ENCODE measurements at regions not wholly inside any gene's neighbourhood (a gene's known extent, or its start where the extent isn't known, plus 50 kb on each side); places are given as distances from the start of the nearest gene placed in this dataset.

DNA sequence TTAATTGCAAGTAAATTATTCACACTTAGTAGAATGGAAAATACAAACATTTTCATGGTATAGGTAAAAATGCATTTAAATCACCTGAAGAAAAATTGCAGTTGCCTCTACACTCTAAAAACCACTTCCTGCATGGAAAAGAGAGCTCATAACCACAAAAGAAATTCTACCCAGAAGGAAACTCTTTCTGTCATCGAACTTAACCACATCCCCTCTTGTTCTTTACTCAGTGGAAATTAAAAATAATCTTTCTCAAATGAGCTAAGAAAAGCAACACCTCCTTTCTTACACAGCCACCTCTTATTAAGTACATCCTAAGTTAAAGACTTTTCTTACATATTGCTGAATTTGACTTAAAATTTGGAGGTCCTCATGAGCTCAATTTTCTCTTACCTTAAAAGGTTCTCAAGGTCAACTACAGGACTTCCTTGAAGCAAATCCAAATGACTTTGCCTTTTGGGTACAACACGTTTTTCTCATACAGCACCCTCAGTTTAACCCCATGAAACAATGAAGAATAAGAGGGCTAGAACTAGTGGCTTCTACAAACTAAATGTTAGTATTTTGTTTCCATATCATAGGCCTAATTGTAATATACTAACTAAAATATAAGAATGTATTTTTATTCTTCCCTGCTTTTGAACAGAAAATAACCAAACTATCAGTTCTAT lies 109.1 kb upstream of the CRIM1 start:
- no peaks in the 10 kb centered on the region for H3K9me3 ChIP-seq (ENCODE audit: control insufficient read depth in 2 of 2, insufficient read depth in 1 of 2, low read depth in 1 of 2, low read length in 1 of 2)
- no peak overlapping the region for H3K27ac ChIP-seq (ENCODE audit: low read depth in 2 of 2, low read length in 1 of 2)
- 40 to 47% methylated on average over 2 of the region's 2 CpGs for WGBS, 2 donors
- H3K4me3 ChIP-seq (ENCODE audit: low read depth in 1 of 2, low read length in 2 of 2): no peak overlapping the region
- no peaks in the 10 kb centered on the region for H3K4me1 ChIP-seq (ENCODE audit: control insufficient read depth in 2 of 2, insufficient read depth in 2 of 2, low read length in 1 of 2)
- H3K27me3 ChIP-seq (ENCODE audit: control insufficient read depth in 1 of 2, insufficient read depth in 2 of 2, low read length in 2 of 2): no peaks in the 10 kb centered on the region
- no peaks in the 10 kb centered on the region for H3K36me3 ChIP-seq (ENCODE audit: control insufficient read depth in 2 of 2, insufficient read depth in 2 of 2, low read length in 1 of 2)

DNA sequence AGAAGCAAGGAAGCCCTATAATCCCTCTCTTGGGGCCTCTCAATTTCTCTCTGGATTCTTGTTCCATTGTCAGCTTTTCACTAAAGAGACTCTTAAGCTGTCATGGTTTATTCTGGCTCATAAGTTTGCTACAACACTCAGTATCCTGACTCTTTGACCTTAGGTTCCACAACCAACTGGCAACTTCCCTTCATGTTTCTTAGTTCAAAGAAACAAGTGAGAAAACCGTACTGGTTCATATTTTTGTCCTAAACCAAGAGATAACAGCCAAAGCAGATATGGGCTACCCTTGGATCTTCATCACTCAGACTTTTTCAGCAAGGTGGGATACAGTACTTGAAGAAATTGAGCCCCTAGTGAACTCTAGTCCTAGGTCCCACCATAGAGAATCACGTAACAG lies 109.9 kb upstream of the CRIM1 start:
- WGBS, 2 donors: 68 to 70% methylated on average over 2 of the region's 2 CpGs
- Histone ChIP-seq H3K27me3 (ENCODE audit: control insufficient read depth in 1 of 2, insufficient read depth in 2 of 2, low read length in 2 of 2) (no peaks in the 10 kb centered on the region), H3K27ac (ENCODE audit: low read depth in 2 of 2, low read length in 1 of 2) (no peak overlapping the region), H3K9me3 (ENCODE audit: control insufficient read depth in 2 of 2, insufficient read depth in 1 of 2, low read depth in 1 of 2, low read length in 1 of 2) (no peaks in the 10 kb centered on the region), H3K36me3 (ENCODE audit: control insufficient read depth in 2 of 2, insufficient read depth in 2 of 2, low read length in 1 of 2) (no peaks in the 10 kb centered on the region), H3K4me1 (ENCODE audit: control insufficient read depth in 2 of 2, insufficient read depth in 2 of 2, low read length in 1 of 2) (no peaks in the 10 kb centered on the region), H3K4me3 (ENCODE audit: low read depth in 1 of 2, low read length in 2 of 2) (no peak overlapping the region)

DNA sequence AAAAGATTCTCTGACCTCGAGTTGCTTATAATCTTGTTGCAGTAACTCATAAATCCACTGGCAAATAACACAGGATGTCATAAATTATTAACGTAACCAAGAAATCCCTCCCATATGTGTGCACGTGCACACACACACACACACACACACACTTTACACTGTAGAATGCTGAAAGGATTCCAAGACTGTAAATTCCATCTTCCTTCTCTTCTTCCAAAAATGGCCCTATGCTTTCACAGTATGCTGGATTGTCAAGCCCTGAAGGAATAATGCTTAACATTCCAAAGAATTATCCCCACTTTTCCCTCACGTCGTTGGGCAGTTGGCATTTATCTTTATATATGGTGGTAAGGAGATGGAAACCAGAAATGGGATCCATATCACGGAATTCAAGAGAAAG lies 117.5 kb upstream of the CRIM1 start:
- Histone ChIP-seq H3K9me3 (ENCODE audit: control insufficient read depth in 2 of 2, insufficient read depth in 1 of 2, low read depth in 1 of 2, low read length in 1 of 2) (no peaks in the 10 kb centered on the region), H3K36me3 (ENCODE audit: control insufficient read depth in 2 of 2, insufficient read depth in 2 of 2, low read length in 1 of 2) (no peaks in the 10 kb centered on the region), H3K4me3 (ENCODE audit: low read depth in 1 of 2, low read length in 2 of 2) (no peak overlapping the region), H3K4me1 (ENCODE audit: control insufficient read depth in 2 of 2, insufficient read depth in 2 of 2, low read length in 1 of 2) (no peaks in the 10 kb centered on the region), H3K27ac (ENCODE audit: low read depth in 2 of 2, low read length in 1 of 2) (no peak overlapping the region), H3K27me3 (ENCODE audit: control insufficient read depth in 1 of 2, insufficient read depth in 2 of 2, low read length in 2 of 2) (no peaks in the 10 kb centered on the region)
- WGBS, 2 donors: 58 to 60% methylated on average over 6 of the region's 6 CpGs

DNA sequence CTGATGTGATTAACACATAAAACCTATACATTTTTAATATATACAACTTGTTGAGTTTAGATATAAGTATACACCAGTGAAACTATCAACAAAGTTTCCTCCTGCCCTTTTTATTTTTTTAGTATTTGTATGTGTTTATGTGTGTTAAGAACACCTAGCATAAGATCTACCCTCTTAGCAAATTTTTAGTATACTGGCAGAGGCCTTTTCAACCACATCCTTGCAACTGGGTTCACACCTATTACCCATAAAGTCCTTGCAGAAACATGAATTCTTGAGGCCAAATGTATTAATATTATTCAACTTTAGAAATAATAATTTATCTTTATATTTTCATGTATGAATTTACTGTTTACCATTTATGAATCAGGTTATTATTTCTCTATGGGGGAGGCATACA lies 119.7 kb upstream of the CRIM1 start:
- no peak overlapping the region for H3K27ac ChIP-seq (ENCODE audit: low read depth in 2 of 2, low read length in 1 of 2)
- no peaks in the 10 kb centered on the region for H3K4me1 ChIP-seq (ENCODE audit: control insufficient read depth in 2 of 2, insufficient read depth in 2 of 2, low read length in 1 of 2)
- H3K27me3 ChIP-seq (ENCODE audit: control insufficient read depth in 1 of 2, insufficient read depth in 2 of 2, low read length in 2 of 2): no peaks in the 10 kb centered on the region
- no peaks in the 10 kb centered on the region for H3K9me3 ChIP-seq (ENCODE audit: control insufficient read depth in 2 of 2, insufficient read depth in 1 of 2, low read depth in 1 of 2, low read length in 1 of 2)
- no peak overlapping the region for H3K4me3 ChIP-seq (ENCODE audit: low read depth in 1 of 2, low read length in 2 of 2)
- no peaks in the 10 kb centered on the region for H3K36me3 ChIP-seq (ENCODE audit: control insufficient read depth in 2 of 2, insufficient read depth in 2 of 2, low read length in 1 of 2)

DNA sequence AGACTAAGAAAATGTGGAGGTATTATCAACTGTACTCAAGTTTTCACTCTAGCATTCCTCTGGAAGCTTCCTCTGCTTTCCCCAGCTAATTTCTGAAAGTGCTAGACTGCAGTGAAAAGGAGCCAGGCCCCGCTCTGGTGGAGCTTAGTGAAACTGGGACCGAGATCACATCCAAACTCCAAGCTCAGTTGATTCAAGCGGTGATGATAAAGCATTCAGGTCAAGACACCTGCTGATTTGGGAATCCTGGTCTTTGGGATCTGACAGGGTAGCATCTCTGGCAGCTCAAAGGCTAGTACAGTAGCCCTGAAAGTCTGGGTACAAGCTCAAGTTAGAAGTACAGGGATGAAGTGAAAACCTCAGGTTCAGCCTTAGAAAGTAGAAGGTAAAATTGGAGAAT lies 120.2 kb upstream of the CRIM1 start:
- H3K27me3 ChIP-seq (ENCODE audit: control insufficient read depth in 1 of 2, insufficient read depth in 2 of 2, low read length in 2 of 2): no peaks in the 10 kb centered on the region
- no peaks in the 10 kb centered on the region for H3K4me1 ChIP-seq (ENCODE audit: control insufficient read depth in 2 of 2, insufficient read depth in 2 of 2, low read length in 1 of 2)
- H3K27ac ChIP-seq (ENCODE audit: low read depth in 2 of 2, low read length in 1 of 2): no peak overlapping the region
- no peaks in the 10 kb centered on the region for H3K36me3 ChIP-seq (ENCODE audit: control insufficient read depth in 2 of 2, insufficient read depth in 2 of 2, low read length in 1 of 2)
- no peaks in the 10 kb centered on the region for H3K9me3 ChIP-seq (ENCODE audit: control insufficient read depth in 2 of 2, insufficient read depth in 1 of 2, low read depth in 1 of 2, low read length in 1 of 2)
- WGBS, 2 donors: 91 to 93% methylated on average over 3 of the region's 3 CpGs
- H3K4me3 ChIP-seq (ENCODE audit: low read depth in 1 of 2, low read length in 2 of 2): no peak overlapping the region

DNA sequence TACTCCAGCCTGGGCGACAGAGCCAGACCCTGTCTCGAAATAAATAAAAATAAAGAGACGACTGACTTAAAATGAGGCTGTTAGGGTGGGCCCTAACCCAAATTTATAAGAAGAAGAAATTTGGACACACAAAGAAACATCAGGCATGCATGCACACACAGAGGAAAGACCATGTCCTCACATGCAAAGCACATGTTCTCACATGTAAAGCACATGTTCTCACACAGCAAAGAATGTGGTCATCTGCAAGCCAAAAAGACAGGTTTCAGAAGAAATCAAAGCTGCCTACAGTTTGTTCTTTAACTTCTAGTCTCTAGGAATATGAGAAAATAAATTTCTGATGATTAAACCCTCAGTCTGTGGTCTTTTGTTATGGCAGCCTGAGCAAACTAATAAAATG lies 132.3 kb upstream of the CRIM1 start:
- 62 to 63% methylated on average over 3 of the region's 3 CpGs for WGBS, 2 donors
- Histone ChIP-seq H3K4me1 (ENCODE audit: control insufficient read depth in 2 of 2, insufficient read depth in 2 of 2, low read length in 1 of 2) (no peaks in the 10 kb centered on the region), H3K27ac (ENCODE audit: low read depth in 2 of 2, low read length in 1 of 2) (no peak overlapping the region), H3K27me3 (ENCODE audit: control insufficient read depth in 1 of 2, insufficient read depth in 2 of 2, low read length in 2 of 2) (no peaks in the 10 kb centered on the region), H3K36me3 (ENCODE audit: control insufficient read depth in 2 of 2, insufficient read depth in 2 of 2, low read length in 1 of 2) (no peaks in the 10 kb centered on the region), H3K4me3 (ENCODE audit: low read depth in 1 of 2, low read length in 2 of 2) (no peak overlapping the region), H3K9me3 (ENCODE audit: control insufficient read depth in 2 of 2, insufficient read depth in 1 of 2, low read depth in 1 of 2, low read length in 1 of 2) (no peaks in the 10 kb centered on the region)

DNA sequence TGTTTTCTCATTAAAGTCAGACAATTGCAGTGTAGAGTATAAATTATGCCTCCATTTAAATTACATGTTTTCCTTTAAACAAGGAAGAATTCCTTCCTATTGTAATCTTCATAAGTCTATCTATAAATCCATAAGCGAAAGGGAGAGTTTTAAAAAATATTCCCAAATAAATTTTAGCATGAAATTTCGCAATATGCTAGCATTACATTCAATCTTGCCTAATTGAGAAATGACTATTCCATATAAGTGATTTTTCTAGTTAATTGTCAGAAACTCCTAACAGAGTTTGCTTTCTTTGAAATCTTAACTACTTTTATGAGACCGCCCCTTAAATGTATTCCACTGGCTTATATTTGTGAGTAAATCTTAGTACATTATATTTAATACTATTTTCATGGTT lies 133.1 kb upstream of the CRIM1 start:
- H3K36me3 ChIP-seq (ENCODE audit: control insufficient read depth in 2 of 2, insufficient read depth in 2 of 2, low read length in 1 of 2): no peaks in the 10 kb centered on the region
- WGBS, 2 donors: 90 to 96% methylated on average over 3 of the region's 3 CpGs
- no peak overlapping the region for H3K4me3 ChIP-seq (ENCODE audit: low read depth in 1 of 2, low read length in 2 of 2)
- no peak overlapping the region for H3K27ac ChIP-seq (ENCODE audit: low read depth in 2 of 2, low read length in 1 of 2)
- no peaks in the 10 kb centered on the region for H3K9me3 ChIP-seq (ENCODE audit: control insufficient read depth in 2 of 2, insufficient read depth in 1 of 2, low read depth in 1 of 2, low read length in 1 of 2)
- no peaks in the 10 kb centered on the region for H3K27me3 ChIP-seq (ENCODE audit: control insufficient read depth in 1 of 2, insufficient read depth in 2 of 2, low read length in 2 of 2)
- no peaks in the 10 kb centered on the region for H3K4me1 ChIP-seq (ENCODE audit: control insufficient read depth in 2 of 2, insufficient read depth in 2 of 2, low read length in 1 of 2)

DNA sequence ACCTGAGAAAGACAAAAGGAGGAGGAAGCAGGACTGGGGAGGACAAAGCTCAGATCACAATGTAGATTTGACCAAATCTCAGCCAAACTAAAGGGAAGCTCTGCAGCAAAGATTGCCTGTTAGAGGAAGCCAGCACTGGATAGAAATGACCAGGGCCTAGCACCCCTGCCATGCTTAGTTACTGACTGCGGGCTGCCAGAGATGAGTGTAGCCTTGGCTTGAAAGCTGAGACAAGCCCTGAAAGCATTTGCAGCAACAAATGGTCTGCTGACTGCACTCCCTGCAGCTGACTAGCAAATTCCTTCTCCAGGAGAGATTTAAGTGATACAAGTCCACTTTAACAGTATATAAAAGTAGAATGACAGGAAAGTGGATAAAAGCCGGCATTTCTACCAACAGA lies 140.9 kb upstream of the CRIM1 start:
- no peaks in the 10 kb centered on the region for H3K36me3 ChIP-seq (ENCODE audit: control insufficient read depth in 2 of 2, insufficient read depth in 2 of 2, low read length in 1 of 2)
- H3K27ac ChIP-seq (ENCODE audit: low read depth in 2 of 2, low read length in 1 of 2): no peak overlapping the region
- H3K4me1 ChIP-seq (ENCODE audit: control insufficient read depth in 2 of 2, insufficient read depth in 2 of 2, low read length in 1 of 2): no peaks in the 10 kb centered on the region
- H3K4me3 ChIP-seq (ENCODE audit: low read depth in 1 of 2, low read length in 2 of 2): no peak overlapping the region
- H3K27me3 ChIP-seq (ENCODE audit: control insufficient read depth in 1 of 2, insufficient read depth in 2 of 2, low read length in 2 of 2): no peaks in the 10 kb centered on the region
- WGBS, 2 donors: 69 to 76% methylated on average over 2 of the region's 2 CpGs
- no peaks in the 10 kb centered on the region for H3K9me3 ChIP-seq (ENCODE audit: control insufficient read depth in 2 of 2, insufficient read depth in 1 of 2, low read depth in 1 of 2, low read length in 1 of 2)

DNA sequence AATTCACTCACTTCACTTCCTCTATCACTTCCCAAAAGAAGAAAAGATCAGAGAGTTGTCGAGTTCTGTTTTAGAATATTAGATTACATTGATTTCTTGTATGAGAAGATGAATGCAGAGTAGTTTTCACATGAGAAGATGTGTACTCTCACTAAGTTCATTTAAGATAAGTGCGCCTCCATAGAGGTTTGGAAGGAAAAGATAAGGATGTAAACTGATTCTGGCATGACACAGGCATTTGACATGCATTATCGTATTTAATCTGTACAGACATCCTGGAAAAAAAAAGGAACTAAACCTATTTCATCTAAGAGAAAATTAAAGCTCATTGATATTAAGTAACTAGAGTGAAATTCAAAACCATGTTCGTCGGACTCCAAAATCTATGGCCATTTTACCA lies 152.2 kb upstream of the CRIM1 start:
- WGBS, 2 donors: 81 to 84% methylated on average over 5 of the region's 5 CpGs
- no peak overlapping the region for H3K4me3 ChIP-seq (ENCODE audit: low read depth in 1 of 2, low read length in 2 of 2)
- H3K4me1 ChIP-seq (ENCODE audit: control insufficient read depth in 2 of 2, insufficient read depth in 2 of 2, low read length in 1 of 2): no peaks in the 10 kb centered on the region
- H3K36me3 ChIP-seq (ENCODE audit: control insufficient read depth in 2 of 2, insufficient read depth in 2 of 2, low read length in 1 of 2): no peaks in the 10 kb centered on the region
- H3K27me3 ChIP-seq (ENCODE audit: control insufficient read depth in 1 of 2, insufficient read depth in 2 of 2, low read length in 2 of 2): no peaks in the 10 kb centered on the region
- peaks cover 0 to 4% of the 10 kb centered on the region in 2 donors for H3K9me3 ChIP-seq (ENCODE audit: control insufficient read depth in 2 of 2, insufficient read depth in 1 of 2, low read depth in 1 of 2, low read length in 1 of 2)
- no peak overlapping the region for H3K27ac ChIP-seq (ENCODE audit: low read depth in 2 of 2, low read length in 1 of 2)

DNA sequence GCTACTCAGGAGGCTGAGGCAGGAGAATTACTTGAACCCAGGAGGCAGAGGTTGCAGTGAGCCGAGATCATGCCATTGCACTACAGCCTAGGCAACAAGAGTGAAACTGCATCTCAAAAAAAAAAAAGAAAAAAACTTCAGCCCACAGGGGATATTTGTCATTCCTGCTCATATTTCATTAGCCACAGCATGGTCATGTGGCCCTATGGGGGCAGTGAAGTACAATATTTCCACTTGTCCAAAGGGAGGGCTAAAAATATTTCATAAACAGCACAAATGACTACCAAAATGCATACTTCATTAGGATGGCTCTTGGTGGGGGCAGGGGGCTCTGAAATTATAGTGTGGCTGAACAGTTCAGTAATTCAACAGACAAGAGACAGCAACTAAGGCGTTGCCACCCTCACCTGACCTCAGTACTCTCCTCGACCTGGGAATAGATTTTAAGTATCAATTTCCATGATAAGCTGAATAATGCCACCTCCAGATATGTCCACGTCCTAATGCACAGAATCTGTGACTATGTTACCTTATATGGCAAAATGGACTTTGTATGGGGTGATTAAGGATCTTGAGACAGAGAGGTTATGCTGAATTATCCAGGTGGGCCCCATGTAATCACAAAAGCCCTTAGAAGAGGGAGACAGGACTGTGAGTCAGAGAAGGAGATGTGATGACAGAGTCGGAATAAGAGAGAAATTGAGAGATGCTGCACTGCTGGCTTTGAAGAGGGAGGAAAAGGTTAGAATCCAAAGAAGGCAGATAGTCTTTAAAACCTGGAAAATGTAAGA lies 158.2 kb upstream of the CRIM1 start:
- Histone ChIP-seq H3K27me3 (ENCODE audit: control insufficient read depth in 1 of 2, insufficient read depth in 2 of 2, low read length in 2 of 2) (no peaks in the 10 kb centered on the region), H3K4me1 (ENCODE audit: control insufficient read depth in 2 of 2, insufficient read depth in 2 of 2, low read length in 1 of 2) (no peaks in the 10 kb centered on the region), H3K4me3 (ENCODE audit: low read depth in 1 of 2, low read length in 2 of 2) (no peak overlapping the region), H3K27ac (ENCODE audit: low read depth in 2 of 2, low read length in 1 of 2) (no peak overlapping the region), H3K9me3 (ENCODE audit: control insufficient read depth in 2 of 2, insufficient read depth in 1 of 2, low read depth in 1 of 2, low read length in 1 of 2) (peaks cover 0 to 4% of the 10 kb centered on the region in 2 donors), H3K36me3 (ENCODE audit: control insufficient read depth in 2 of 2, insufficient read depth in 2 of 2, low read length in 1 of 2) (no peaks in the 10 kb centered on the region)
- WGBS, 2 donors: 75 to 89% methylated on average over 5 of the region's 5 CpGs
